SJSA1 (cell line): ENCODE measurements at regions not wholly inside any gene's neighbourhood (a gene's known extent, or its start where the extent isn't known, plus 50 kb on each side); places are given as distances from the start of the nearest gene placed in this dataset.

ENCODE experiments used
- DNase-seq, 2 experiments: peaks; one replicate each; pipeline ENCODE4 v3.0.0-alpha.2; 2015 to 2020; ENCODE audit warnings: low spot score in 2 of 2, low read depth in 1 of 2
- H3K27ac ChIP-seq: fragments of 250-450 bp; sonication (Bioruptor Pico); 2 replicates; pipeline ENCODE4 v1.5.1; 2020; ENCODE audit warnings: mild to moderate bottlenecking, moderate library complexity
- H3K27me3 ChIP-seq: fragments of 250-450 bp; sonication (Bioruptor Pico); replicated peaks from 2 replicates; pipeline ENCODE4 v1.5.1; 2020; ENCODE audit warnings: mild to moderate bottlenecking, moderate library complexity
- H3K36me3 ChIP-seq: fragments of 250-450 bp; sonication (Bioruptor Pico); 2 replicates; pipeline ENCODE4 v1.5.1; 2020; ENCODE audit warnings: mild to moderate bottlenecking
- H3K4me1 ChIP-seq: fragments of 250-450 bp; sonication (Bioruptor Pico); replicated peaks from 2 replicates; pipeline ENCODE4 v1.6.1; 2021; ENCODE audit warnings: mild to moderate bottlenecking
- H3K4me3 ChIP-seq: fragments of 250-450 bp; sonication (Bioruptor Pico); 2 replicates; pipeline ENCODE4 v1.5.1; 2020; ENCODE audit warnings: mild to moderate bottlenecking
- H3K9me3 ChIP-seq: fragments of 250-450 bp; sonication (Bioruptor Pico); replicated peaks from 2 replicates; pipeline ENCODE4 v1.5.1; 2020; ENCODE audit warnings: mild to moderate bottlenecking

- Histone ChIP-seq H3K27ac (peak overlapping the region; percentile 97), H3K27me3 (no peaks in the 10 kb centered on the region), H3K36me3 (no peaks in the 10 kb centered on the region), H3K4me1 (peaks cover 48% of the 10 kb centered on the region), H3K4me3 (peak overlapping the region; percentile 9), H3K9me3 (no peaks in the 10 kb centered on the region)
- DNase-seq: peak; percentile 91 to 97
Measured at GRCh38 chr12:116381744-116382685, 104.5 kb upstream of the MED13L start.

DNA sequence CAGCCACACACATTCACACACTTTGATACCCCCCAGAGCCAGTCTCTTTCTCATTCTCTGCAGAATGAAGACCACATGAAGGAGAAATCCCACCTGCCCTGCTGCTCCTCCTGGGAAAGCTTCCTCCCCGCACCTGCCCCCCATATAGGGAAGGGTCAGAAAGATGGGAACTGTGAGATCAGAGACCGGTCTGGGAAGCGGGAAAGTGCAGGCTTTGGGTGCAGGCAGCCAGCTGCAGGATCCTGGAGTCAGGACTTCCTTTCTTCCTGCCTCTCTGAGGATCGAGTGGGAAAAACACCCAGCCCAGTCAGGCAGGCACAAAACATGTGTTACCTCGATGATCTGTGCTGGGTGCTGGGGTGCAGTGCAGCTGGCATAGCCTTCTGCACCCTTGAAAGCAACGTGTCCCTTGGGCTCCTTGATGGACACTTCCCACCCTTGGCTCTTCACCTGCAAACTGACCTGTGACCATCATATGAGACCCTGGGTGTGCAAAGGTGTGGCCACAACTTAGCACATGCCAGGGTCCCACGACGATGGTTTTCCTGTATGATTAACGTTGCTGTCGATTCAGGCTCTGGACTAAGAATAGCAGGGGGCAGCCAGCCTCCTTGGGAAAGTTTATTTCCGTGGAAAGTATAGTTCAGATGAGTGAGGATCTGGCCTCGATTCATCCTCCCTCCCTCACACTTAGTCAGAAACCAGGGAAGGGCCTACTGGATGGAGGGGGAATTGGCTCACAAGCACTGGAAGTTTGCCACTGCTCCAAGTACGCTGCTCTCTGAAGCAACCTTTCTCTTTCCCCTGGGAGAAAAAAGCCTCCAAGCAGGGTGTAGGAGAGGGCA, 105.4 kb upstream of the MED13L start:
- Histone ChIP-seq H3K4me3 (no peak overlapping the region), H3K9me3 (no peaks in the 10 kb centered on the region), H3K36me3 (no peaks in the 10 kb centered on the region), H3K27me3 (no peaks in the 10 kb centered on the region), H3K27ac (peak overlapping the region; percentile 97), H3K4me1 (peaks cover 45% of the 10 kb centered on the region)
- peak; percentile 66 to 68 for DNase-seq

DNA sequence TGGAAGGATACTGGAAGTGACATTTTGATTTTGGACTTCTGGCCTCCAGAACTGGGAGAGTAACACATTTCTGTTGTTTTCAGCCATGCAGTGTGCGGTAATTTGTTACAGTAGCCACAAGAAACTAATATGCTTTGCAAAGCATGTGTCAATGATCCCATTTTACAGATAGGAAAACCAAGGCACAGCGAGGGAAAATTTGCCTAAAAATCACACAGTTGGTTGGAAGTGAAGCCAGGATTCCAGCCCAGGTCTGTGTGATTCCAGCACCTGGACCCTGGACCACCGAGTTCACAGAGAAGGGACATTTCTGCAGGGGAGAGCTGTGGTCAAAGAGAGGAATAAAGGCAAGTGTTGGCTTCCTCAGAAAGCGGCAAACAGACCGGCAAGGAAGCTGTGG, 106.7 kb upstream of the MED13L start:
- H3K4me1 ChIP-seq: peaks cover 48% of the 10 kb centered on the region
- H3K27ac ChIP-seq: no peak overlapping the region
- H3K36me3 ChIP-seq: no peaks in the 10 kb centered on the region
- H3K9me3 ChIP-seq: no peaks in the 10 kb centered on the region
- DNase-seq: no peak
- no peak overlapping the region for H3K4me3 ChIP-seq
- no peaks in the 10 kb centered on the region for H3K27me3 ChIP-seq

GRCh38 chr12:116384691-116385485, 107.4 kb upstream of the MED13L start:
- H3K27me3 ChIP-seq: no peaks in the 10 kb centered on the region
- no peak for DNase-seq
- H3K4me1 ChIP-seq: peaks cover 53% of the 10 kb centered on the region
- H3K9me3 ChIP-seq: no peaks in the 10 kb centered on the region
- no peak overlapping the region for H3K4me3 ChIP-seq
- H3K27ac ChIP-seq: no peak overlapping the region
- no peaks in the 10 kb centered on the region for H3K36me3 ChIP-seq

DNA sequence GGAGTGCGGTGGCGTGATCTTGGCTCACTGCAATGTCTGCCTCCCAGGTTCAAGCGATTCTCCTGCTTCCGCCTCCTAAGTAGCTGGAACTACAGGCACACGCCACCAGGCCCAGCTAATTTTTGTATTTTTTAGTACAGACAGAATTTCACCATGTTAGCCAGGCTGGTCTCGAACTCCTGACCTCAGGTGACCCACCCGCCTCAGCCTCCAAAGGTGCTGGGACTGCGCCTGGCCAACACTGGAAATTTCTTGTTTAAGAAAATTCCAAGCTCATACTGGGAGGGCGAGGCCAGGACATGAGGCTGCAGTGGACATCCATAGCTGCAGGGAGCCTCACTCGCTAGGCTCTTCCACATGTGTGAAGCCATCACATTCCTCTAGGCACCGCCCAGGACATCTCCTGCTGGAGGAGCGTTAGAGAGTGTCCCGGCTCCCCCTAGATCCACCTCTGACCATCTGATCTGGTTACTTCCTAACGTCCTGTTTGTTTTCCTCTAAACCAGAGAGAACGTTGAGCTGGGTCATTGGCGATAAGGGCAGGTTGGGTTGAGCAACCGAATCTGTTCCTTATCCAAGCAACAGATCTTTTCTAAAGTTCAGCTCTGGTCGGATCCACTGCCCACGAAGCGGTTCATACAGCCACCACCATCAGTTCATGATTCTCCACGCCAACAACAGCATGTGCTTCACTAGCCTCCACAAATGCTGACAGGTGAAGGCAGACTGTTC, 108.2 kb upstream of the MED13L start:
- H3K9me3 ChIP-seq: no peaks in the 10 kb centered on the region
- no peak for DNase-seq
- H3K27me3 ChIP-seq: no peaks in the 10 kb centered on the region

DNA sequence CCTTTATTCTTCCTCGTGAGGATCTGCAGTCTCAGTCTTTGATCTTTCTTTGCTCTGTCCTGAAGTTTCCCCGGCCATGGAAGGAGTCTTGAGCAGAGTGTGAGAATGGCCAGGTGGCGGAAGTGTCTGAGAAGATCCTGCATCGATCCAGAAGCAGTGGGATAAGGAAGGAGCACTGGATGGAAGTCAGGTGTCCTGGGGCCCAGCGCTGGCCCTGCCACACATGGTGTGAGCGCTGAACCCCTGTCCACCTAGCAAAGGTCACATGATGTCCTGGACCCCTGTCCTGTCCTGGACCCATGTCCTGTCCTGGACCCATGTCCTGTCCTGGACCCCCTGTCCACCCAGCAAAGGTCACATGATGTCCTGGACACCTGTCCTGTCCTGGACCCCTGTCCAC, 111.8 kb upstream of the MED13L start:
- no peak for DNase-seq
- H3K4me1 ChIP-seq: peaks cover 42% of the 10 kb centered on the region
- no peaks in the 10 kb centered on the region for H3K36me3 ChIP-seq
- no peaks in the 10 kb centered on the region for H3K9me3 ChIP-seq
- H3K4me3 ChIP-seq: no peak overlapping the region
- no peaks in the 10 kb centered on the region for H3K27me3 ChIP-seq
- peak overlapping the region; percentile 53 for H3K27ac ChIP-seq

More for the DNA sequence above, 108.2 kb upstream of the MED13L start:
- no peak overlapping the region for H3K27ac ChIP-seq
- H3K4me1 ChIP-seq: peaks cover 52% of the 10 kb centered on the region
- no peak overlapping the region for H3K4me3 ChIP-seq
- no peaks in the 10 kb centered on the region for H3K36me3 ChIP-seq

DNA sequence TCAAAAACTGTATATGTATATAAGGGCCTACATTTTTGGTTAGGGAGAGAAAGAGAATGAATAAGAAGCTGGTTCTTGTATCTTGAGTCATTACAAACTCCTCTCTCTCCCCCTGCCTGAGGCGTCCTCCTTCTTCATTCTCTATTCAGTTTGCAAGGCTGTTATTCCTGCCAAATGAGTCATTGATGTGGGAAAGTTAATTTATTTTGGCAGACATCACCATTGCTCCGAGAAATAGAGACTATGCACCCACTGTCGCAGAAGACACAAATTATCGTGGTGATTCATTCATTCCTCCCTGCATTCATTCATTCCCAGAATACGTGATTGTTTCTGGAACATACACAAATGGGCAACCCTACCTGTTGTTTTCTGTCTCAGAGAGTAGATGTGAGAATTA, 112.5 kb upstream of the MED13L start:
- H3K9me3 ChIP-seq: no peaks in the 10 kb centered on the region
- H3K4me3 ChIP-seq: no peak overlapping the region
- no peaks in the 10 kb centered on the region for H3K36me3 ChIP-seq
- H3K4me1 ChIP-seq: peaks cover 38% of the 10 kb centered on the region
- H3K27me3 ChIP-seq: no peaks in the 10 kb centered on the region
- DNase-seq: peak; percentile 82 to 90
- peak overlapping the region; percentile 53 for H3K27ac ChIP-seq

GRCh38 chr12:116390401-116391335, 113.2 kb upstream of the MED13L start:
- no peak for DNase-seq

GRCh38 chr12:116391501-116391900, 114.0 kb upstream of the MED13L start:
- DNase-seq: no peak
- Histone ChIP-seq H3K27ac (peak overlapping the region; percentile 17; the same call in 1 of the 2 replicates), H3K9me3 (no peaks in the 10 kb centered on the region), H3K36me3 (no peaks in the 10 kb centered on the region), H3K27me3 (no peaks in the 10 kb centered on the region), H3K4me1 (peaks cover 38% of the 10 kb centered on the region), H3K4me3 (no peak overlapping the region)

More at GRCh38 chr12:116390401-116391335, 113.2 kb upstream of the MED13L start:
- Histone ChIP-seq H3K9me3 (no peaks in the 10 kb centered on the region), H3K4me1 (peaks cover 38% of the 10 kb centered on the region), H3K27me3 (no peaks in the 10 kb centered on the region), H3K36me3 (no peaks in the 10 kb centered on the region), H3K27ac (peak overlapping the region; percentile 3), H3K4me3 (no peak overlapping the region)

- peak in 1 of 2 experiments; percentile 44 for DNase-seq
- H3K27me3 ChIP-seq: no peaks in the 10 kb centered on the region
- no peaks in the 10 kb centered on the region for H3K9me3 ChIP-seq
- no peaks in the 10 kb centered on the region for H3K36me3 ChIP-seq
- H3K4me1 ChIP-seq: peaks cover 38% of the 10 kb centered on the region
- H3K27ac ChIP-seq: peak overlapping the region; percentile 17; the same call in 1 of the 2 replicates
- H3K4me3 ChIP-seq: no peak overlapping the region
Measured at GRCh38 chr12:116392061-116392460, 114.6 kb upstream of the MED13L start.

- no peak overlapping the region for H3K4me3 ChIP-seq
- no peaks in the 10 kb centered on the region for H3K36me3 ChIP-seq
- no peak for DNase-seq
- no peak overlapping the region for H3K27ac ChIP-seq
- H3K27me3 ChIP-seq: no peaks in the 10 kb centered on the region
- no peaks in the 10 kb centered on the region for H3K9me3 ChIP-seq
- peaks cover 38% of the 10 kb centered on the region for H3K4me1 ChIP-seq
Measured at GRCh38 chr12:116393255-116393654, 115.8 kb upstream of the MED13L start.
